ENCODE measurements at regions not wholly inside any gene's neighbourhood (a gene's known extent, or its start where the extent isn't known, plus 50 kb on each side); places are given as distances from the start of the nearest gene placed in this dataset.
"Not testable (repeated sequence)": the region's sequence is repeated elsewhere in the genome, so short reads cannot be mapped to it uniquely, and the experiment has no call there.

DNA sequence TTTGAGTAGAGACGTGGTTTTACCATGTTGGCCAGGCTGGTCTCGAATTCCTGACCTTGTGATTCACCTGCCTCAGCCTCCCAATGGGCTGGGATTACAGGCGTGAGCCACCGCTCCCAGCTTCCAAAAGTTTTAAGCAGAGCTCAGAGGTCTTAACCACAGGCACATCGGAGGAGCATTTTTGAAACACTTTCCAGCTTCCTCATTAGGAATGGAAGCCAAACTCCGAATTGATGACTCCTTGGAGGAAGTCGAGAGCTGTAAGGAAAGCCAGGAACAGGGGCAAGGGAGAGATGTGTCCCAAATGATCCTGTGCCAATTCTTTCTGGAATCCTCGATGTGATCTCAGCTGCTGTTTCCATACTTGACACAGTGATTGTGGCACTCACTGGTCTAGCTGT is 56.2 kb upstream of the CCZ1B start:
- not testable (repeated sequence) for H3K4me2 ChIP-seq (ENCODE audit: low read depth, low read length); H2AFZ ChIP-seq (ENCODE audit: low read length); H3K36me3 ChIP-seq (replicated peaks; ENCODE audit: insufficient read depth, low read length); H3F3A ChIP-seq (ENCODE audit: insufficient read depth, low read length); H4K20me1 ChIP-seq (ENCODE audit: insufficient read depth, low read length); H3K79me2 ChIP-seq (ENCODE audit: low read length); H3K27ac ChIP-seq (ENCODE audit: low read length); H3K27me3 ChIP-seq (replicated peaks; ENCODE audit: insufficient read depth, low read length); H3K9me2 ChIP-seq (replicated peaks; ENCODE audit: insufficient read depth, low read length); H3K4me1 ChIP-seq (ENCODE audit: low read length); DNase-seq; H3K9ac ChIP-seq (ENCODE audit: low read length); H3K4me3 ChIP-seq (ENCODE audit: low read length); H3K9me3 ChIP-seq (replicated peaks; ENCODE audit: insufficient read depth, low read length)

DNA sequence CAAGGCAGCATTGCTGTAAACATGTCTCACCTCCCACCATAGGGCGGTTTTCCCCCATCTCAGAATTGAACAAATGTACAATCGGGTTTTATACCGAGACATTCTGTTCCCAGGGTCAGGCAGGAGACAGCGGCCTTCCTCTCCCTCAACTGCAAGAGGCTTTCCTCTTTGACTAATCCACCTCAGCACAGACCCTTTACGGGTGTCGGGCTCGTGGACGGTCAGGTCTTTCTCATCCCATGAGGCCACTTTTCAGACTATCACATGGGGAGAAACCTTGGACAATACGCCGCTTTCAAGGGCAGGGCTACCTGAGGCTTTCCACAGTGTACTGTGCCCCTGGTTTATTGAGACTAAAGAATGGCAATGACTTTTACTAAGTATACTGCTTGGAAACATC is 57.7 kb upstream of the CCZ1B start:
- H3K36me3 ChIP-seq (replicated peaks; ENCODE audit: insufficient read depth, low read length); H3F3A ChIP-seq (ENCODE audit: insufficient read depth, low read length); H3K27ac ChIP-seq (ENCODE audit: low read length); DNase-seq; H2AFZ ChIP-seq (ENCODE audit: low read length); H3K4me2 ChIP-seq (ENCODE audit: low read depth, low read length); H3K79me2 ChIP-seq (ENCODE audit: low read length); H3K9me2 ChIP-seq (replicated peaks; ENCODE audit: insufficient read depth, low read length); H3K9me3 ChIP-seq (replicated peaks; ENCODE audit: insufficient read depth, low read length); H3K9ac ChIP-seq (ENCODE audit: low read length); H3K27me3 ChIP-seq (replicated peaks; ENCODE audit: insufficient read depth, low read length); H3K4me1 ChIP-seq (ENCODE audit: low read length); H3K4me3 ChIP-seq (ENCODE audit: low read length); H4K20me1 ChIP-seq (ENCODE audit: insufficient read depth, low read length): not testable (repeated sequence)

DNA sequence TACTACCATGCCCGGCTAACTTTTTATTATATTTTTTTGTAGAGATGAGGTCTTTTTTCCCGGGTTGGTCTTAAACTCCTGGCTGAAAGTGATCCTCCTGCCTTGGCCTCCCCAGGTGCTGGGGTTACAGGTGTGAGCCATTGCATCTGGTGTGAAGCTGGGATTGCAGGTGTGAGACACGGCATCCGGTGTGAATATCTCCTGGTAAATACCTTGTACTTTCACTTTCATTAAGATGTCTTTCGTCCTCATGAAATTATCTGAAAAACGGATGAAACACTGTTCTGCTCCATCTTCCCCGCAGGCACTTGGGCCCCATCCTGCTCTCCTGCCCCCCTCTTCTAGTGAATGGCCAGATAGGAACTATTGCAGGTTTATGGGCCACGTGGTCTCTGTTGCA is 60.1 kb upstream of the CCZ1B start:
- no peaks in the 10 kb centered on the region for H3K9me3 ChIP-seq (replicated peaks; ENCODE audit: insufficient read depth, low read length)
- TF ChIP-seq EZH2 (optimal IDR thresholded peaks at IDR 0.05; ENCODE audit: low read depth, low read length), result no peak
- no peak for TF ChIP-seq EZH2phosphoT487 (IDR thresholded peaks at IDR 0.05; ENCODE audit: low read length)
- TF ChIP-seq, protein P1, sequence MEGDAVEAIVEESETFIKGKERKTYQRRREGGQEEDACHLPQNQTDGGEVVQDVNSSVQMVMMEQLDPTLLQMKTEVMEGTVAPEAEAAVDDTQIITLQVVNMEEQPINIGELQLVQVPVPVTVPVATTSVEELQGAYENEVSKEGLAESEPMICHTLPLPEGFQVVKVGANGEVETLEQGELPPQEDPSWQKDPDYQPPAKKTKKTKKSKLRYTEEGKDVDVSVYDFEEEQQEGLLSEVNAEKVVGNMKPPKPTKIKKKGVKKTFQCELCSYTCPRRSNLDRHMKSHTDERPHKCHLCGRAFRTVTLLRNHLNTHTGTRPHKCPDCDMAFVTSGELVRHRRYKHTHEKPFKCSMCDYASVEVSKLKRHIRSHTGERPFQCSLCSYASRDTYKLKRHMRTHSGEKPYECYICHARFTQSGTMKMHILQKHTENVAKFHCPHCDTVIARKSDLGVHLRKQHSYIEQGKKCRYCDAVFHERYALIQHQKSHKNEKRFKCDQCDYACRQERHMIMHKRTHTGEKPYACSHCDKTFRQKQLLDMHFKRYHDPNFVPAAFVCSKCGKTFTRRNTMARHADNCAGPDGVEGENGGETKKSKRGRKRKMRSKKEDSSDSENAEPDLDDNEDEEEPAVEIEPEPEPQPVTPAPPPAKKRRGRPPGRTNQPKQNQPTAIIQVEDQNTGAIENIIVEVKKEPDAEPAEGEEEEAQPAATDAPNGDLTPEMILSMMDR (IDR thresholded peaks at IDR 0.05; ENCODE audit: low read length), result no peak
- peak; percentile 31 for DNase-seq
- H3K4me2 ChIP-seq (ENCODE audit: low read depth, low read length), result no peak overlapping the region
- H2AFZ ChIP-seq (ENCODE audit: low read length), result no peak overlapping the region
- no peaks in the 10 kb centered on the region for H3F3A ChIP-seq (ENCODE audit: insufficient read depth, low read length)
- H3K4me3 ChIP-seq (ENCODE audit: low read length), result no peak overlapping the region
- H3K9ac ChIP-seq (ENCODE audit: low read length), result no peak overlapping the region
- H3K36me3 ChIP-seq (replicated peaks; ENCODE audit: insufficient read depth, low read length), result no peaks in the 10 kb centered on the region
- no peaks in the 10 kb centered on the region for H4K20me1 ChIP-seq (ENCODE audit: insufficient read depth, low read length)
- no peaks in the 10 kb centered on the region for H3K9me2 ChIP-seq (replicated peaks; ENCODE audit: insufficient read depth, low read length)
- H3K4me1 ChIP-seq (ENCODE audit: low read length), result no peaks in the 10 kb centered on the region
- no peaks in the 10 kb centered on the region for H3K79me2 ChIP-seq (ENCODE audit: low read length)
- no peak overlapping the region for H3K27ac ChIP-seq (ENCODE audit: low read length)
- H3K27me3 ChIP-seq (replicated peaks; ENCODE audit: insufficient read depth, low read length), result no peaks in the 10 kb centered on the region

DNA sequence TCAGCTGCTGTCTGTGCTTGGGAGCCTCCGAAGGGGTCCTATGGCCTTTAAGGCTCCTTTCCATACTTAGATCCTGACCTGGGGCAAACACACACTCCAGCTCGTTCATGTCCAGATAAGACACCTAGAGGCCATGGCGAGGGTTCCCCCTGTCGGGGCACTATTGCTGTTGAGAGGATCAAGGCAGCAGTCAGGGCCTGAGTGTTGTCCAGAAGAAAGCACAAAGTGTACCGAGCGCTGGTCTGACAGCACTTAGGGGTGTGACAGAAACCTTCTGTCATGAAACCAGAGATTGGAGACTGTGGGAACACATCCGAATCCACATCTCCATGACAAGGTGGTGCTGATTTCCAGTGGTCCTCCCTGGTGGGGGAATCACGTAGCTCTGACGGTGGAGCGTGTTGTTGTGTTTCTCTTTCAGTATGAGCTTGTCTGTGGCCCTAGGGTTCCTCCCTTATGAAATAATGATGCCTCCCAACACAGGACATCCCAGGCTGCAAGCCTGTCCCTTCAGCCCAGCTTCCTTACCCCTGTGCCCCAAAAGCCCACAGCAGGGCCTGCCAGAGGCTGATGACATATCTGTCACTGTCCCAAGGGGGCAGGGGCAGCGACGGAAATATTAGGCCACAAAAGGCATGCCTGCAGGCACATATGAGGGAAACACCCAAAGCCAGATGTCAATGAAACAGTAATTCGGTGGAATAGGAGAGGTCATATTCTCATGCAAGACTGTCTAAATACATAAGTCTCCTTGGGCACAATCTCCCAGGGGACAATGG is 62.4 kb upstream of the CCZ1B start:
- H3K9ac ChIP-seq (ENCODE audit: low read length); H3K27ac ChIP-seq (ENCODE audit: low read length); H3K79me2 ChIP-seq (ENCODE audit: low read length); H3K9me3 ChIP-seq (replicated peaks; ENCODE audit: insufficient read depth, low read length); H3K4me3 ChIP-seq (ENCODE audit: low read length); H3K4me2 ChIP-seq (ENCODE audit: low read depth, low read length); H3K36me3 ChIP-seq (replicated peaks; ENCODE audit: insufficient read depth, low read length); H3K27me3 ChIP-seq (replicated peaks; ENCODE audit: insufficient read depth, low read length); DNase-seq; H2AFZ ChIP-seq (ENCODE audit: low read length); H3K4me1 ChIP-seq (ENCODE audit: low read length); H3K9me2 ChIP-seq (replicated peaks; ENCODE audit: insufficient read depth, low read length); H4K20me1 ChIP-seq (ENCODE audit: insufficient read depth, low read length); H3F3A ChIP-seq (ENCODE audit: insufficient read depth, low read length): not testable (repeated sequence)

DNA sequence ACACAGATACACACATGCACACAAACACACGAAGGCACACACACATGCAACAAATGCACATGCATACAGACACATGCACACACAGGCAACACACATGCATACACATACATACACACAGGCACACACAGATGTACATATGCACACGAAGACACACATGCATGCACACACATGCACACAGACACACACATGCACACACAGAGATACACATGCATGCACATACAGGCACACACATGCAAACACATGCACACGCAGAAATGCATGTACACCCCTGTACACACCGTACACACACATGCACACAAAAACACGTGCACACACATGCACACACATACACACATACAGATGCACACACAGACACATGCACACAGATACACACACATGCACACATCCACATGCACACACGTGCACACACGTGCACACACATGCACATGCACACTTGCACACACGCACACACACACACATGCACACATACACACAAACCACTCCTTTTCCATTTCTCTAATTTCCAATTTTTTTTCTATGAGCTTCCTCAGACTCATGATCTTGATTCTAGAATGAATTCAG is 63.3 kb upstream of the CCZ1B start:
- DNase-seq, result no peak
- H3K9ac ChIP-seq (ENCODE audit: low read length), result no peak overlapping the region
- no peaks in the 10 kb centered on the region for H3F3A ChIP-seq (ENCODE audit: insufficient read depth, low read length)
- no peak overlapping the region for H3K4me3 ChIP-seq (ENCODE audit: low read length)
- H3K4me1 ChIP-seq (ENCODE audit: low read length), result no peaks in the 10 kb centered on the region
- TF ChIP-seq EZH2phosphoT487 (IDR thresholded peaks at IDR 0.05; ENCODE audit: low read length) (no peak), EZH2 (optimal IDR thresholded peaks at IDR 0.05; ENCODE audit: low read depth, low read length) (no peak)
- TF ChIP-seq, protein P1 (IDR thresholded peaks at IDR 0.05; ENCODE audit: low read length), result no peak
- H3K9me3 ChIP-seq (replicated peaks; ENCODE audit: insufficient read depth, low read length), result no peaks in the 10 kb centered on the region
- no peak overlapping the region for H3K4me2 ChIP-seq (ENCODE audit: low read depth, low read length)
- no peaks in the 10 kb centered on the region for H3K36me3 ChIP-seq (replicated peaks; ENCODE audit: insufficient read depth, low read length)
- H2AFZ ChIP-seq (ENCODE audit: low read length), result no peak overlapping the region
- no peak overlapping the region for H3K27ac ChIP-seq (ENCODE audit: low read length)
- H3K79me2 ChIP-seq (ENCODE audit: low read length), result no peaks in the 10 kb centered on the region
- H3K27me3 ChIP-seq (replicated peaks; ENCODE audit: insufficient read depth, low read length), result no peaks in the 10 kb centered on the region
- no peaks in the 10 kb centered on the region for H3K9me2 ChIP-seq (replicated peaks; ENCODE audit: insufficient read depth, low read length)
- no peaks in the 10 kb centered on the region for H4K20me1 ChIP-seq (ENCODE audit: insufficient read depth, low read length)

DNA sequence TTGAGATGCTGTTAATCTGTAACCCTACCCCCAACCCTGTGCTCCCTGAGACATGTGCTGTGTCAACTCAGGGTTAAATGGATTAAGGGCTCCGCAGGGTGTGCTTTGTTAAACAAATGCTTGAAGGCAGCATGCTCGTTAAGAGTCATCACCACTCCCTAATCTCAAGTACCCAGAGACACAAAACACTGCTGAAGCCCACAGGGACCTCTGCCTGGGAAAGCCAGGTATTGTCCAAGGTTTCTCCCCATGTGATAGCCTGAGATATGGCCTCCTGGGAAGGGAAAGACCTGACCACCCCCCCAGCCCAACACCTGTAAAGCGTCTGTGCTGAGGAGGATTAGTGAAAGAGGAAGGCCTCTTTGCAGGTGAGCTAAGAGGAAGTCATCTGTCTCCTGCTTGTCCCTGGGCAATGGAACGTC is 76.0 kb upstream of the CCZ1B start:
- DNase-seq; H3K4me3 ChIP-seq (ENCODE audit: low read length); H3K9ac ChIP-seq (ENCODE audit: low read length); H3K9me3 ChIP-seq (replicated peaks; ENCODE audit: insufficient read depth, low read length); H3F3A ChIP-seq (ENCODE audit: insufficient read depth, low read length); H3K27me3 ChIP-seq (replicated peaks; ENCODE audit: insufficient read depth, low read length); H3K36me3 ChIP-seq (replicated peaks; ENCODE audit: insufficient read depth, low read length); H3K27ac ChIP-seq (ENCODE audit: low read length); H3K9me2 ChIP-seq (replicated peaks; ENCODE audit: insufficient read depth, low read length); H3K4me2 ChIP-seq (ENCODE audit: low read depth, low read length); H3K79me2 ChIP-seq (ENCODE audit: low read length); H3K4me1 ChIP-seq (ENCODE audit: low read length); H2AFZ ChIP-seq (ENCODE audit: low read length); H4K20me1 ChIP-seq (ENCODE audit: insufficient read depth, low read length): not testable (repeated sequence)
